HG02852 (cell line): ENCODE measurements at regions not wholly inside any gene's neighbourhood (a gene's known extent, or its start where the extent isn't known, plus 50 kb on each side); places are given as distances from the start of the nearest gene placed in this dataset.
"Not testable (repeated sequence)": the region's sequence is repeated elsewhere in the genome, so short reads cannot be mapped to it uniquely, and the experiment has no call there.

Experiments
- ATAC-seq: cut with Tn5 transposase; IDR thresholded peaks from one replicate; pipeline ENCODE4 v1.9.1; 2021; ENCODE audit warnings: mild to moderate bottlenecking, moderate library complexity; ENCODE audit not compliant: unreplicated experiment

- ATAC-seq: no peak
These were observed 614.0 kb upstream of the FOXG1 start for GRCh38 chr14:28152453-28153044.

DNA sequence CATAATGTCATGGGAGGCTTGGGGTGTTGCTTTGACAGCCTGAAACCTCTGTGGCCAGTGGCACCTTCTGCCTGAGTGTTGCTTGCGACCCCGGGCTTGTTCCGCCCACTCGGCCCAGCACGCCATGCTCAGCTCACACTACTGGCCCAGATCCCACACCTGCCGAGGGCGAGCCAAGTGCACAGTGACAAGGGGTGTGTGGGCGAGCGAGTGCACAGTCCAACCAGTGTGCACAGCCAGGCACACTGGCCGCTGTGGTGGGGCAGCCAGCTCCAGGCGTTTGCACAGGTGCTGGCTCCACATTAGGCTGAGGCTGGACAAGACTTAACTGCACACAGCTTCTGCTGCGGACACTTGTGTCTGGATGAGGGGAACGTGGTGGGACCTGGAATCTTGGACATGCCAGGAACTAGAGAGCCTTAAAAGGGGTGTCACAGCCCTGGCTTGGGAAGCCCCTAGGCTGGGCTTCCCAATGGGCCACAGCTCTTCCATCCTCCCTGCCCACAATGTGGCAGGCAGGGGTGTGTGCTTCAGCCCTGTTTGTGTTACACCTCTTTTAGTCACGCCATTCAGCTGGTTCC is 609.2 kb upstream of the FOXG1 start:
- no peak for ATAC-seq

GRCh38 chr14:28157887-28158791 is 608.4 kb upstream of the FOXG1 start:
- no peak for ATAC-seq

DNA sequence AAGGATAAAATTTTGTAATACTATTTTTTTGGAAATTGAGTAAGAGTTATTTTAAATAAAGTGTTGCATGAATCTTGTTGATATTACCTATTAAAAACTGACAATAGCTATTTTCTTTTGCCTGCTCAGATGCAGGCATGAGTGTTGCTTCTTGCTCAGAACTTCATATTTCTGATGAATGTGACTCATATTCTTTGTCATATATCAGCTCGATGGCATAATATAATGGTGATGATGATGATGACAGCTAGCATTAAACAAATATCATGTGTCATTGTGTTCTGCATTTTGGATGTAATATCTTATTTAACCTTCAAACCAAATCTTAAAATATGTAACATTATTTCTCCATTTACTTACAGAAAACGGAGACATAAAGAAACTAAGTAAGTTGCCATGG is 605.5 kb upstream of the FOXG1 start:
- no peak for ATAC-seq

DNA sequence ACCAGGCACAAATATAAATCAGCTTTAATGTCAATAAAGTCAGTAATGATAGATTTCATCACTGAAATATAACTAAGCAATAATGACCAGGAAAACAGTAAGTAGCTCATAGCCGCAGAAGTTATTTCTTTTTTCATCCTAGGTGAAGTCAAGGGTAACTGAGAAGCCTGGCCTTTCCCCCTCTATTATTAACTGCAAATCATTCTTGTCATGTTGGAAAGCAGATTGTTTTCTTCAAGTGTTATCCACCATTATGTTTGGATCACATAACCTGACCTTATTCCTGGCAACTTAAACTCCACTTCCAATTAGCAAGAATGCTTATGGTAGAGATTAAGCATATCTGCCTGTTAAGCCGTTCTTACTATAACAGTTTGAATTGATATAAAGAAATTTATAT is 603.4 kb upstream of the FOXG1 start:
- no peak for ATAC-seq

DNA sequence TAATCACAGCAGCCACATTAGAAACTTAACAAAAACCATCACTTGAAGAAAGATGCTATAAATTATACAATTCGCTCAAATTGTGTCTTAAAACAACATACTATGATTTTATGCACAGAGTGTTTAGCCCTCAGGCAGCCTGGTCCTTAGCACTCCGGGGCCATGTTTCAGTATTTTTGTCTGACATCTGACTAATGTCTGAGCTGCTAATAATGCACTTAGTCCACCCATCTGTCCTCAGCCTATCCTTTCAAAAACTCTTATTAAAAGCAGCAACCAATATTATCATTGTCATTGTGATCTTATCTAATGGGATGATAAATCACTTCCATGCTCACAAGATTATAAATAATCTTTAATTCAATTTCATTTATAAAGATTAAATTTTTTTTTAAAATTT is 602.7 kb upstream of the FOXG1 start:
- no peak for ATAC-seq

- not testable (repeated sequence) for ATAC-seq
These were observed 578.4 kb upstream of the FOXG1 start for GRCh38 chr14:28187902-28188830.

GRCh38 chr14:28196878-28197277 is 569.7 kb upstream of the FOXG1 start:
- no peak for ATAC-seq

GRCh38 chr14:28220391-28220790 is 546.2 kb upstream of the FOXG1 start:
- ATAC-seq: no peak

GRCh38 chr14:28240909-28241308 is 525.7 kb upstream of the FOXG1 start:
- ATAC-seq: no peak

GRCh38 chr14:28242895-28243294 is 523.7 kb upstream of the FOXG1 start:
- ATAC-seq: no peak

DNA sequence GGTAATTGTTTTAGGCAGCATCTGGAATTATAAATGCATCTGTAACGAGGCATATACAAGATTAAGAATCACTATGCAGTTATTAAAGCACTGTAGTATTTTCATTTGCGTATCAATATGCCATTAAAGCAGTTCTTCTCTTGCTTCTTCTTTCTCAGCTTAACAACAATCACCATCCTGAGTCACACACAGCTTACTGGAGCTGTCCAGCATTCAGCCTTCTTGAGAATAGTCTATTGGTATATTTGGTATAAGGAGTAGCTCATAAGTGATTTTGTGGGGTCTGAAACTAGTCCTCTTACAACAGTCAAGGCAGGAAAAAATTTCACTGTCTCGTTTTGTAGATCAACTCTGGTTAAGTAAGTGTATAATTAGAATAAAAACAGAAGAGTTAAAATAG is 523.0 kb upstream of the FOXG1 start:
- no peak for ATAC-seq

DNA sequence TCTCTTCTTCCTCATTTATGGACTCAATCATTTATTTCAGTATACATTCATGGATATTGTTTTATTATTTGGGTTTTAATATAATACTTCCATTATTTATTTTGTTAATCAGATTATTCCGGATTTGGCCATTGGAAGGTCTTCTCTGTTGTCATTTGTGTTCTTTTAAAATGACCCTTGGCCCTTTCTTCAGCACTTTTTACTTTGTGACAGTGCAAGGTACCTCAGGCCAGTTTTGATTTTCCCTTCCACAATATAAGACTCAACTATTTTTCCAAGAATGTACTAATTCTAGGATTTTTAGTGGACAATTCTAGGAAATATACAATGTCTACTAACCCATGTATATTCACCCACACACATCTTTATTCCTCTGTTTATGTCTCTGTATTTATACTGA is 521.4 kb upstream of the FOXG1 start:
- no peak for ATAC-seq

DNA sequence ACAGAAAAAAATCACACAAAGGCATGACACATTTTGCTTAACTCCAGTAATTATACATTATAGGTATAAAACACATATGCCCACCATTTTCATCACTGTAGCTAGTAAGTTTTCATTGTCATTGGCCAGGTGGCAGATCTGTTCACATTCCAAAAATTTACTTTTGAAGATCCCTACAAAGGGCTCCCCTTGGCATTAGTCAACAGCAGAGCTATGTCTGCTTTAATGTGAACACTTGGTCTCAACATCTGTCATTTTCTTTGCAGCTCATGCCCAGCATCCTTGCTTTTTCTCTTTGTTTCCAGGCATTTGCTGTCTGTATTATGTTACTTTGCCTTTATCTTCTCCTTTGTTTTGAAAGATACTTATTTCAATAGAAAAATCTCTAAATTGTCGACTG is 519.1 kb upstream of the FOXG1 start:
- no peak for ATAC-seq

DNA sequence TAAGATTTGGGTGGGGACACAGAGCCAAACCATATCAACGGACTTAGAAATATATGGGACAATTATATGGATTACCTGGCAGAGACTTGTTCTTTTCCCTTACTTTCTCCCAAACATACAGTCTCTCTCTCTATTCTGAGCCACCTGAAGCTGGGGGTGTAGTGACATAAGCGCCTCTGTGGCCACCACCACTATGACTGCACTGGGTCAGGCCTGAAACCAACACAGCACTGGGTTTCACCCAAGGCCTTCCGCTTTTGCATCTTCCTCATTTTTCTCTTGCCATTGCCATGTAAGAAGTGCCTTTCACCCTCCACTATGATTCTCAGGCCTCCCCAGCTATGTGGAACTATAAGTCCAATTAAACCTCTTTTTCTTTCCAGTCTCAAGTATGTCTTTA is 514.5 kb upstream of the FOXG1 start:
- not testable (repeated sequence) for ATAC-seq

DNA sequence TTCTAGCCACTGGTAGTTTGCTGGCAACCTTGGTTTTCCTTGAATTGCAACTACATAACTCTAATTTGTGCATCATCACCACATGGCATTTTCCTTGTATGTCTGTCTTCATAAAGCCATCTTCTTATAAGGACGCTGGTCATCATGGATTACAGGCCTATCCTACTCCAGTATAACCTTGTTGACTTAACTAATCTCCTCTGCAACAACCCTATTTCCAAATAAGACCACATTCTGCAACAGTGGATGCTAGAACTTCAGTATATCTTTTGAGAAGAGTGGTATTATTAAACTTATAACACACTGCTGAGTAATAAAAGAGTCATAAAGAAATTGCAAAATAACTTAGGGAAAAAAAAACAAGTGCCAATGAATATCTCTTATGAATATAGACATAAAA is 511.8 kb upstream of the FOXG1 start:
- ATAC-seq: no peak

GRCh38 chr14:28264306-28264705 is 502.3 kb upstream of the FOXG1 start:
- no peak for ATAC-seq

DNA sequence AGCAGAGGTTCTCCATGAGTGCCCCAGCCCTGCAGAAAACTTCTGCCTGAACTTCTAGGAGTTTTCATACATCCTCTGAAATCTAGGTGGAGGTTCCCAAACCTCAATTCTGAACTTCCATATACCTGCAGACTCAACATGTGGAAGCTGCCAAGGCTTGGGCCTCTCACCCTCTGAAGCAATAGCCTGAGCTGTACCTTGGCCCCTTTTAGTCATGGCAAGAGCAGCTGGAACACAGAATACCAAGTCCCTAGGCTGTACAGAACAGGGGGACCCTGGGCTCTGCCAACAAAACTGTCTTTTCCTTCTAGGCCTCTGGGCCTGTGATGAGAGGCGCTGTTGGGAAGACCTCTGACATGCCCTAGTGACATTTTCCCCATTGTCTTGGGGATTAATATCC is 494.3 kb upstream of the FOXG1 start:
- no peak for ATAC-seq

DNA sequence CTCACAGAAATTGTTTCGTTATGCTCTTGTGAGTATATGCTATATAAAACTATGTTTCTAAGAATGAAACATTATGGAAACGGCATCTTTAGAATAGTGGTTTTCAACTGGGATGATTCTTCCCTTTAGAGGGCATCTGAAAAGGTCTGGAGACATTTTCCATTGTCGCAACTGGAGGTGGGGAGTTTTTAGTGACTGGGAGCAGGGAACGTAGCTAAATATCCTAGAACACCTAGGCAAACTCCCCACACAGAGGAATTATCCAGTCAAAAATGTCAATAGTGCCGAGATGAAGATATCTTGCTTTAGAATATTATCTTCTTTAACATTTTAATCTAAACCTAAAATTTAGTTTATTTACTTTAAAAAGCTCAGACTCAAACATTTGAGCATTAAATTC is 486.1 kb upstream of the FOXG1 start:
- ATAC-seq: no peak

DNA sequence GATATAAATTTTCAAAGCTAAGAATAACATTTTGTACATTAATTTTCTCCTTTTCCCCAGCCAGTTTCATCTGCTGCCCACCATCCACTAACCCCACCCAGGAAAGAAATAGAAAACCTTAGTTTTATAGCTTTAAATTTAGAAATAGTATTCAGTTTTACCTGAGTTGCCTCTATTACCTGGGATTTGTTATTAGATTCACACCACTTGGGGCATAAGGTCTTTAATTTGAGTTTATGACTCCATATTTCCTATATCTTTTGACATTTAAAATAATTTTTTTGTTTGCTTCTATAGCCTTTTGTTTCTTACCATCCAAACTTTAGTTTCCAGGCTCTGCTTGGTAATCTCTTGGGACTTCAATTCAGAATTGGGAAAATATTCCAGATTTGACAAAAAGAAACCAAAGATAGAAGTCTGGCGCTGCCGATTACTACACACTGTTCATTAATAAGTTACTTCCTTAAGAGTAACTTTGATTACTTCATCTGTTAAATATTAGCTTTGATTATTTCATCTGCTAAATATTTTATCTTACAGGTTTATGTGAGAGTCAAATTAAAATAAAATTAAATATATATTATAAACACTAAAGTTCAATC is 485.5 kb upstream of the FOXG1 start:
- ATAC-seq: no peak
